GM10248 (cell line): ENCODE measurements at regions not wholly inside any gene's neighbourhood (a gene's known extent, or its start where the extent isn't known, plus 50 kb on each side); places are given as distances from the start of the nearest gene placed in this dataset.

Source experiments
- CTCF ChIA-PET: fragments of 300-600 bp; sonication (Branson Sonifier 250); formaldehyde crosslinking; extraction: SDS; loops from one replicate; lab custom pipeline; 2021; ENCODE audit warnings: antibody characterized with exemption; lab: Yijun Ruan, JAX
- POLR2A ChIA-PET: fragments of 350-650 bp; sonication (Branson Sonifier 250); formaldehyde crosslinking; extraction: SDS; loops from one replicate; lab custom pipeline; 2020; ENCODE audit warnings: antibody characterized with exemption; lab: Yijun Ruan, JAX
- DNase-seq: peaks from one replicate; pipeline ENCODE4 v3.0.0; 2012; ENCODE audit errors: extremely low spot score
- TF ChIP-seq, protein P1 (sequence below): IDR thresholded peaks from 2 replicates; pipeline ENCODE4 v1.5.1; 2012; ENCODE audit warnings: mild to moderate bottlenecking, low read depth; ENCODE audit errors: extremely low read depth, missing control alignments, control extremely low read depth

DNA sequence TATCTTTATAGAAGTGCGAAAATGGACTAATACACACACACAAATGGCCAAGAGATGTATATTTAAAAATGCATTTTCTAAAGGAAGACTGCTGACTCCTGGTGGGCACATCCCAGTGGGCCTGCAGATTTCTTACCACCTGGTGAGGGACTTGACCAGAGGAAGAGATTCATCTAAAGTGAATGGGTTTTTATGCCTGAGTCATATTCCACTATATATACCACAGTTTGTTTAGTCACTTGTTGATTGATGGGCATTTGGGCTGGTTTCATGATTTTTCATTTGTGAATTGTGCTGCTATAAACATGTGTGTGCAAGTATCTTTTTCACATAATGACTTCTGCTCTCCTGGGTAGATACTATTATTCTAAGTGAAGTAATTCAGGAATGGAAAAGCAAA, 277.3 kb downstream of the SLC16A7 start:
- no peak for DNase-seq

DNA sequence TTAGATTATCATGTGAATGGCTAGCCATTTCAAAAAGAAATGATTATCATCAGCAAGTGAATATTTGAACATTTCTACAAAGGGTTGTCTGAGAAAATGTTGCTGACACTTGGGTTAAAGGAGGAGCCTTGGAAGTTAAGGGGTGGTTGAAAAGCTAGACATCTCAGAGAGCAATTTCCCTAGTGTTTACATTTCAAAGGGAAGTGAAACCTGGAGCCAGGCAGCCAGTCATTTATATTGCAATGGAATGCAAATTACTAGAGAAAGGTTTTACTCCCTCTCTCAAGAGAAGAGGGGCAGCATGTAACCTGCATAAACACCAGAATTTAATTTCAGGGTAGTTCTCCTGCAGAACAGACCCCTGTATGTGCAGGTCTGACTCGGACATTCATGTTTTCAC, 279.0 kb downstream of the SLC16A7 start:
- no peak for DNase-seq
- POLR2A ChIA-PET = no interaction called here
- CTCF ChIA-PET = no interaction called here
- TF ChIP-seq, protein P1, sequence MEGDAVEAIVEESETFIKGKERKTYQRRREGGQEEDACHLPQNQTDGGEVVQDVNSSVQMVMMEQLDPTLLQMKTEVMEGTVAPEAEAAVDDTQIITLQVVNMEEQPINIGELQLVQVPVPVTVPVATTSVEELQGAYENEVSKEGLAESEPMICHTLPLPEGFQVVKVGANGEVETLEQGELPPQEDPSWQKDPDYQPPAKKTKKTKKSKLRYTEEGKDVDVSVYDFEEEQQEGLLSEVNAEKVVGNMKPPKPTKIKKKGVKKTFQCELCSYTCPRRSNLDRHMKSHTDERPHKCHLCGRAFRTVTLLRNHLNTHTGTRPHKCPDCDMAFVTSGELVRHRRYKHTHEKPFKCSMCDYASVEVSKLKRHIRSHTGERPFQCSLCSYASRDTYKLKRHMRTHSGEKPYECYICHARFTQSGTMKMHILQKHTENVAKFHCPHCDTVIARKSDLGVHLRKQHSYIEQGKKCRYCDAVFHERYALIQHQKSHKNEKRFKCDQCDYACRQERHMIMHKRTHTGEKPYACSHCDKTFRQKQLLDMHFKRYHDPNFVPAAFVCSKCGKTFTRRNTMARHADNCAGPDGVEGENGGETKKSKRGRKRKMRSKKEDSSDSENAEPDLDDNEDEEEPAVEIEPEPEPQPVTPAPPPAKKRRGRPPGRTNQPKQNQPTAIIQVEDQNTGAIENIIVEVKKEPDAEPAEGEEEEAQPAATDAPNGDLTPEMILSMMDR = no peak

More for the DNA sequence above, 277.3 kb downstream of the SLC16A7 start:
- TF ChIP-seq, protein P1 = no peak
- CTCF ChIA-PET = no interaction called here
- POLR2A ChIA-PET = no interaction called here

DNA sequence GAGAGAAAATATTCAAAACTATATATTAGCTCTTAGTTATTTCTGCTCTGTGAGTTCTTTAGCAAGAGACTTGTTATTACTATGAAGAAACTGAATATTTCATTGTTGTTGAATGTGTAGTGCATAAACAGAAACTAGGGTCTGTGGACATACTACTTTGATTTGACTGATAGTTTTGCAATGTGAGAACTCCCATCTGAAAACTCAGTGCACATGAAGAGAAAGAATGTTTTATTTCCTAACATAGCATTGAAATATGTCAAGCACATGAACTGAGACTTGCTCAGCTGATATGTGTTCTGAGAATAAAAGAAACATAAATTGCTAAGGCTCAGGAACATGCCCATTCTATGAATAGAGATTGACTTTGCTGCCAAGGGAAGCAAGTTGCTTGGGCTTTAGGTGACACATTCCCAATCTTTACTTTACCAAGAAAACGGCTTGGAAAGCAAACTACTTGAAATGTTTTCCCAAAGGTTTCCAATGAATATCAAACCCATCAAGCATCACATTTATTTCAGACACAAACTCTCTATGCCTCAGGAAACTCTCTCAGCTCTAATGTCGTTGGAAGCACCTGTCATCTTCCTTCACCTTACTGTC, 290.4 kb downstream of the SLC16A7 start:
- TF ChIP-seq, protein P1 = no peak
- ChIA-PET POLR2A (no interaction called here), CTCF (no interaction called here)
- DNase-seq = no peak

DNA sequence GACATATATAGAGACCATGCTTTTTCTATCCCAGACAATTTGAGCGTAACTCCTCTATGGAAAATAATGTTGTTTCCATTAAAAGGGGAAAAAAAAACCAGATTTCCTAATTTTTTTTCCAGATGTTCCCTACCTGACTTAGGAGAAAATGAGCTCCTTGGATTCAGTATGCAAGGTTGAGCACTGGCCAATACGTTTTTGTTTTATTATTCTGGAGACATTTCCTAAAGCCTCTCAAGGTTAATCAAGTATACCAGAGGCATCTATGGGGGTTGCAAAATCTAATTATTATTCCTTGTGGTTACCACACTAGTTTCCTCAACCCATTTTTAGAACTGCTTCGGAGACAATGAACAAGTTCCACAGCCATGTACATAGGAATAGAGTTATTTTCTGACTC, 291.3 kb downstream of the SLC16A7 start:
- TF ChIP-seq, protein P1 = no peak
- ChIA-PET CTCF (no interaction called here), POLR2A (no interaction called here)
- no peak for DNase-seq

DNA sequence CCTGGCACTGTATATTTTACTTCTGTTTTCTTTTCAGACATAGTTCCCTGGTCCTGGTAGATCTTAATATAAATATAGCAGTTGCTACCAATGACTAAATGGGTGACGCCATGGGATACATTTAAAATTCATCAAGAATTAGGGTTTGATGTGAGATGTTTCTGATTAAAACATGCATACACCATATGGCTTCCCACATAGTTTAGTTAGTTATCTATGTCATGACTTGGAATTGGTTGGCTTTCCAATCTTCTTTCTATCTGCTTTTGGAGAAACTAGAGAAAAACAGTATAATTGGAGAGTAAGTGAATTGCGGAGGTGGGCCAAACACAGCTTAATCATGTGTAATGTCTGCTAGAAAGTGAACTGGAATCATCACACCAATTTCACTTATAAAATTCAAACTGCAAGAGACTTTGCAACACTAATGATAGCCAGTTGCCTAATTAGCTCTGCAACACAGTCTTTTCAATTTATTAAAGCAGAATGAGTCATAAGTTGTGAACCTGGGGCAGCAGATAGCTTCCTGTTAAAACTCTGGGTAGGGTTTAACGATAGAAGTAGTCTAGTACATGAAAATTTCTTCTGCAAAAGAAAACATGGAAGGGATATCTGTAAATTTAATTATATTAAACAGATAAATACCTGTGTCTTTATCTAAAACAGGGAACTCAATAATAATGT, 295.2 kb downstream of the SLC16A7 start:
- ChIA-PET POLR2A (no interaction called here), CTCF (interaction anchor here (1.5 kb wide), 1 partner anchor 32 kb away, joined by 3 read pairs; no protein-coding TSS in a partner anchor)
- TF ChIP-seq, protein P1 = no peak
- DNase-seq = no peak

DNA sequence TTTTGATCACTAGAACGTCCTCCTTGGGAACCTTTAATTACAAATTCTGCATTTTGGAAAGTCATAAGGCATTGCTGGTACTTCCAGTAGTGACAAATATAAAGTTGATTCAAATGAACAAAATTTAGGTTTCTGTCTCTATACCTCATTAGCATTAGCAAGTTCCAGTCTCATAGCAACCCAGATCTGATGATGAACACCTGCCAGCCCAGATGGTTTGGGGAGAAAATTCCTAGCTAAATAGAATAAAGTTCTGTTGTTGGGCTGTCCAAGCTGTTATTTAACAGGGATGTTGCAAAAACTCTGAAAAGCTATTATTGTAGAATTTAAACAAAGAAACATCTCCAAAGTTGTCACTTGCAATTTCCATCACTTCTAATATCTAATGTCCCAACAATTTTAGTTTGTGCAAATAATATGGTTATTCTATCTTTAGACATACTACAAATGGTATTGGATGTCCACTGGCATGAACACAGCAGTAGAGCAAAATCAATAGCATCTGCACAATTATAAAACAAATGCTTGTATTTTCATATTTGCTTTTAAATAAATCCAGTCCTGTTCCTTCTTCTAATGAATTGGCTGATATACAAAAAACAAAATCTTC, 299.4 kb downstream of the SLC16A7 start:
- DNase-seq = no peak
- ChIA-PET CTCF (interaction anchor here (5.5 kb wide), 1 partner anchor 13 kb away, joined by 18 read pairs; no protein-coding TSS in a partner anchor), POLR2A (no interaction called here)
- TF ChIP-seq, protein P1 = no peak
